HG02870 (cell line): ENCODE measurements at regions not wholly inside any gene's neighbourhood (a gene's known extent, or its start where the extent isn't known, plus 50 kb on each side); places are given as distances from the start of the nearest gene placed in this dataset.

ENCODE experiments used
- ATAC-seq: cut with Tn5 transposase; IDR thresholded peaks from one replicate; pipeline ENCODE4 v1.9.1; 2021; ENCODE audit warnings: mild to moderate bottlenecking, moderate library complexity; ENCODE audit not compliant: unreplicated experiment

DNA sequence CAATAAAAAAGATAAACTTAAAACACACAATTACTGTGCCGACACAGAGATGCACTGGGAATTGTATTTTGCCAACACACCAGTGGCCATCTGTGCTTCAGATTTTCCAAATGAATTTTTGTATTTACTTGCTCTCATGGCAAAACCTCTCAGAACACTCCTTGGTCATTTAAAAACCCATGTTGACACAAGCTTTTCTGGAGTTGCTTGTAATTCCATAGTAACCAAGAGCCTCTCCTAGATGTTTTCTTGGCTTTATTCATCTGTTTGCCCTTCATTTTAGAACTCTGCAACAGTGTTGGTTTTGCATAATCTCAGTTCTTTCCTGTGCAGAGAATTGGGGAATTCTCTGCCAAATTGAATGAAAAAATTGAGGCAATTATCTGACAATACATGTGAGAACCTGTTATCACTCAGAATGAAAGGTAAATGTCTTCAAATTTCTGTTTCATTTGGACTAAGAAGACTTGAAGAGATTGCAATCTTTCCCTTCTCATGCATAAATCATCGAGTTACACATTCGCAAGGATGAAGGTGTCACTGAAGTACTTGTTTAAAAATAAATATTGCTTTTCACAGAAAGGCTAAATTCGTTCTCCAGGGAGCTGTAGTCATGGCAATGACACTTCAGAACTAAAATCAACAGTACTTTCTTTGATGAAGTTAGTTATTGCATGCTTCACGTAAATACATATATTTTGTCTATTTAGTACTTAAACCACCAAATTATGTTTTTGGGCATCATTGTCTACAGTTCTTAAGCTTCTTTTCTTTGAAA lies 301.8 kb upstream of the CTSO start:
- no peak for ATAC-seq

DNA sequence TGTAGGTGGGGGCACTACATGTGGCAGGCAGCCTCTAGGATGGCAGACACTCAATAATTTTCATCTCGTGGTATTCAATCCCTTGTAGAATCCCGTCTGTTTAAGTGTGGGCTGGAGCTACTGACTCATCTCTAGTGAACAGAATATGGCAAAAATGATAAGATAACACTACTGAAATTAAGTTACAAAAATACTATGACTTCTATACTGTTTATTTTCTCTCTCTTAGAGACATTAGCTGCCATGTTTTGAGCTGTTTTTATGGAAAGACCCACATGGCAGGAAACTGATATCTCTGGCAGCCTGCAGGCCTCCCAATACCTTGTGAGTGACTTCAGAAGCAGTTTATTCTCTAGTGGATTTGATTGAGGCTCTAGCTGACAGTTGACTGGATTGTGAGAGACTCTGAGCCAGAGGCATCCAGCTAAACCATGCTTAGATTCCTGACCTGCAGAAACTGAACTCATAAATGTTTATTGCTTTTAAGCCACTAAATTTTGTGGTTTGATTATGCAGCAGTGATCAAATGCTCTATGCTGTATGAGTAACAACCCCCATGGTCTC lies 298.8 kb upstream of the CTSO start:
- no peak for ATAC-seq

DNA sequence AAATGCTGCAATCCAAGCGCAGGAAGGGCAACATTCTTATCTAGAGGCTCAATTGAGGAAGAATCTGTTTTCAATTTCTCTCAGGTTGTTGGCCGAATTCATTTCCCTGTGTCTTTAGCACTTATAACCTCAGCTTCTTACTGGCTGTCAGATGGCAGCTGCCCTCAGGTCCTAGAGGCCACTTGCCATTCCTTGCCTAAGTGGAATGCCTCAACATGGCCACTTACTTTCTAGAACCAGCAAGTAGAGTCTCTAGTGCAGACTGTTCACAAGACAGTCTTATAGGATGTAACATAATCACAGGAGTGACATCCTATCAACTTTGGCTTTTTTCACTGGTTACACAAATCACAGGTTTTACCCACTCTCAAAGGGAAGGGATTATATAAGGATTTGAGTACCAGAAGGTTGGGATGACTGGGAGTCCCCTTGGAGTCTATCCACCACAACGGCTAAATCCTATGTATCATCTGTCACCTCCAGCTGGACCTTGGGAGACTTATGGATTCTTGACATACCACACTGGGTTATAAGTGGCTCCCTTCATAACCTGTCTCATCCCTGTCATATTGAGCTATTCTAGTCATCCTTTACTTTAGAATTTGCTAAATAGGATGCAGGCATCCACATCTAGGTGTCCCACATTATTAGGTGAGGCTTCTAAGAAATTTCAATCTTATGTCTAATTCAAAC lies 297.9 kb upstream of the CTSO start:
- no peak for ATAC-seq

DNA sequence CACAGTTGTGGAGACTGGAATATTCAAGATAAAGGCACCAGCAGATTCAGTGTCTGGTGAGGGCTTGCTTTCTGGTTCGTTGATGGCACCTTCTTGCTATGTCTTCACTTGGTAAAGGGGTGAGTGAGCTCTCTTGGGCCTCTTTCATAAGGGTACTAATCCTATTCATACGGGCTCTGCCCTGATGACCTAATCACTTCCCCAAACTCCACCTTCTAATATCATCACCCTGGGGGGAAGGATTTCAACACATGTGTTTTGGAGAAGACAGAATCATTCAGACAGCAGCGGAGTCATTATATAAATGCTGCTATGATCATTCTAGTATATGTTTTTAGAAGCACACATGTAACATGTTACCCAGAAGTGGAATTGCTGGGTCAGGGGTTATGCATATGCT lies 295.3 kb upstream of the CTSO start:
- no peak for ATAC-seq

DNA sequence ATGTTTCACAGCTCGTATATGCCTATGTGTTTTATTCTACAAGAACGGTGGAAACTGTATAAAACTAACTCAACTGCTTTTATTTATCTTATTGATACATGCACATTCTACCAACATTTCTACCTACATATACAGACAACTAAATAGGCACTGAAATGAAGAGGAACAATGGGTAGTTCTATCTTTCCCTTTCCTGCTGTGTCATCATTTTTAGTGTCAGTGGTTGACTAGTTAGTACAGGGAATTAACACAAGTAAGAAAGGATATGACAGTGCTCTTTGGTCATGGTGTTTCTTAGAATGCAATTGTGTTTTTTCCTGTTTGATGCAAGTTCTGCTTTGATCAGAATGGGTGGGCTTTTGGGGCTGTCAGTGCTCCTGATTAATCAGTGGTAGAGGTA lies 293.8 kb upstream of the CTSO start:
- ATAC-seq = no peak

DNA sequence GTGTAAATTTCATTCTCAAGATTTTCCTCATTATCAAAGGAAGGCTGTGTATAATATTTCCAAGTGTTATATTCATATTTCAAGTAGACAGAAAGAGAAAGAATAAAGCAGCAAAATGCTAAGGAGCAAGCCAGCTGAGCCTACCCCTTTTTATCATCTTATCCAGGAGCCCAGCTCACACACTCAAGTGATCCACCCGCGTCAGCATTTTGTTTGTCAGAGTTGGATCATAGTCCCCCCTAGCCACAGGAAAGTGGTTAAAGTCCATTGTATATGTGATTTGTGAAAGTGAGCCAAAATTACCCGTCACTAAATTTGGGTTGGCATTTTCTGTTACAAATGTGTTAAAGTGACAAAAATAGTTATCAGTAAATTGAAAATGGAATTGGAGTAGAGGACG lies 289.3 kb upstream of the CTSO start:
- no peak for ATAC-seq

DNA sequence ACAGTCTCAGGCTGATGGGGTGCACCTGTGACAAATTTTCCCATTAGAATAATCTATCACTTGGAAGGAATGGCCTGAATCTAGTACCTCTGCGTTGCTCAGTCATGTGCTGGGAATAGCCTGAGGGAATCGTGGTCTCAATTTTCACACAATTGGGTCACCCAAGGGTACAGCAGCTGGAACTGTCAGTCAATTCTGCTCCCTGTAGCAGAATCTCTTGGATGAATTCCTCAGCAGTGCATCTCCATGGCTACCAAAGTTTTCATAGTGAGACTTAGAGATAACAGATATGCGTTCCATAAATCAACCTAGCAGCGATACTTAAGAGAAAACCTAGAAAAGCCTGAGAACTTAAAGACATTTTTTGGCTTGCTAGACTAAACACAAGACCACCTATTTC lies 288.7 kb upstream of the CTSO start:
- no peak for ATAC-seq

DNA sequence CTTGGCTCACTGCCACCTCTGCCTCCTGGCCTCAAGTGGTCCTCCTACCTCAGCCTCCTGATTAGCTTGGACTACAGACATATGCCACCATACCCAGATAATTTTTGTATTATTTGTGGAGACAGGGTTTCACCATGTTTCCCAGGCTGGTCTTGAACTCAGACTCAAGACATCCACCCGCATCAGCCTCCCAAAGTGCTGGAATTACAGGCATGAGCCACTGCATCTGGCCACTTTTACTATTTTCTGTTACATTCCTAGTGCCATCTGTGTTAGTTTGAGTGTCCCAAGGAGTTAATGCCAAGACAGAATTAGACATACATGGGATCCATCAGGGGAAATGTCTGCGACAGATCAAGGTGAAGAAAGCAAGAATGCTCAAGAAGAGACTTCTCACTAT lies 288.2 kb upstream of the CTSO start:
- ATAC-seq = no peak

DNA sequence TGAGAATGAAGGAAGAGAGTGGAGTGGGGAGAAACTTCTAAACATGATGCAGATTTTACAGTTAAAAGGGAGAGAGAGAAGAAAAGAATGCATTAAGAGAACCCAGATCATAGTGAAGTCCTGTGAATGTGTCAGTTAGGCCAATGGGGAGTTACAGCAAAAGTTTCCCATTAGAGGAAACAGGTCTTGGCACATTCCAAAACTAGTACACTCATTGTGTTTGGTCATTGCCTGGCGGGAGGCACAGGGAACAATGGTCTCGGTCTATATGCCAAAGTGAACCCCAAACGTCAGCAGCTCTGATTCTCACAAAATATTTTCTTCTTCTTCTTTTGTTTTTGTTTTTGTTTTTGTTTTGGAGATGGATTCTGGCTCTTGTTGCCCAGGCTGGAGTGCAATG lies 284.5 kb upstream of the CTSO start:
- no peak for ATAC-seq

DNA sequence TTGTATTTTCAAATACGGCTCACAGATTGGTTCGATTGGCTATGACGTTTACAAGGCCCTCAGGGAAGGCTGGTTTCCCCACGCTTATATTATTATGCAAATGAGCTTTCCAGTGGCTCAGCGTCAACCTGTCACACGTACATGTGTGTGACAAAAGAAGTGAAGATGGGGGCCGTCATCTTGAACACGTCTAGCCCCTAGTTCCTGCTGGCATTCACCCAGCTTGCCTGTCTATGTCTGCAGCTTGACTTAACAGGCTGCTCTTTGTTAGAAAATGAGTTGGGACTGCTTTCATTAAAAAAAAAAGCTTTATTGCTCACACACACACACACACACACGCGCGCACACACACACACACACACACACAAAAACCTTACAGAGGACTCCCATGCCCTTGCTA lies 283.6 kb upstream of the CTSO start:
- no peak for ATAC-seq

DNA sequence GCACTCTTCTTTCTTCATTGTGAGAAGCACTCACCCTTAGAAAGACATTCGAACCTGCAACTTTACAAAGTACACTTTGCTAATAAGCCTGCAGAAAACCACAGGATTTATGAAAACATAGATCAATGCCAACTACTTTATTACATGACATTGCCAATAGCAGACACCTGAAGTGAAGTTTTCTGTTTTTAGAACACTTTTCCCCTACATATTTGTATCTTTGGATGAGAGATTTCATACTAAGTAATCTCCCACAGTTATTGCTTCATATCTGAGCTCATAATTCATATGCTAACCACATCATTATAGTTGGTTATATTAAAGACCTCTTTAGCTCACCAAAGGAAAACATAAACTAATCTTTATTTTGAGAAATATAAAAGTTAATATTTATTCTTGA lies 276.5 kb upstream of the CTSO start:
- no peak for ATAC-seq

DNA sequence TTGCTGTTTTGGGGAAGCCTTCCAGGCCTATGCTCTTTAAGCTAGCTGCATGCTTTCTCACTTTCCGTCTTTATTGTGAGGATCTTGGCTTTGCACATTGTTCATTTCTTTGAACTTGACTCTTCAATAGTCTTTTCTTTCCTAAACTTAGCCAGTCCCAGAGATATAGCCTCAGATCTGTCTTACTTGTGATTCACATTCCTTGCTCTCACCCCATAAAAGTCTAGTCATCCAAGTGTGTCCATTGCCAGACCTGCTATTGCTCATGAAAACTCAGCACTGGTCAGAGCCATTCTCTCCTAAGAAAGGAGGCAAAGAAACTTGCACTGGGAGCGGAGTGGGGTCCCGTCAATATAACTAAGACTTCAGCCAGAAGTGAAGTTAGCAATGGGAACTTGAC lies 275.0 kb upstream of the CTSO start:
- no peak for ATAC-seq

DNA sequence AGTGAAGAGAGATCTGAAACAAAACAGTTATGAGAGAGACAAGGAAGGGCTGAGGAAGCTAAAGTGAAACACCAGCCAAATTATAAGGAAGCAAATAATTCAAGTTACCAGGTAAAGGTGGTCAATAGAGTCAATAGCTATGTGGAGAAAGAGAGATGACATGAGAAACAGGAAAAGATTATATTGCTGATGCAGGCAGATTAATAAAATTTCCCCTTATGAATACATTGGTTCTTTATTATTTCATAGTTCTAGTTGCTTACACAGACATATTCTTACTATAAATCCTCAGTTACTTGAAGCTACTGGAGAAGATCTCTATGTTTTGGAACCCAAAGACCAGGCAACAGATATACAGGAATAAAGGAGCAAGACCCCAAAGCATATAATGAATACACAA lies 273.7 kb upstream of the CTSO start:
- no peak for ATAC-seq

DNA sequence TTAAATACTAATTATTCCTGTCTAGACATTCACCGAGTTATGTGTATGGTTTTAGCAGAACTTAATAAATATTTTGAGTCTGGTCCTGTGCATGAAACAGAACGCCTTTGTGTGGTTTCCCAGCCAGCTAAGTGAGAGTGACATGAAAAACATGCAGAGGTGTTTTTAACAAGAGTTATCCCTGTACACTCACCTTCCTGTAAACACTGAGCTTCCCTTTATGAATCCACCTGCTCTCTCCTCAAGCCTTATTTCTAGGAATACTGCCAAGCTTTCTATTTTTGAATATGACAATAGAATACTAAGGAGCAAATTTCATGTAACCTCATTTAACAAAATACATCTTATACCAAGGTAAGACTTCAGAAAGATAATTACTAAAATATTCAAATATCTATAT lies 270.3 kb upstream of the CTSO start:
- ATAC-seq = no peak

DNA sequence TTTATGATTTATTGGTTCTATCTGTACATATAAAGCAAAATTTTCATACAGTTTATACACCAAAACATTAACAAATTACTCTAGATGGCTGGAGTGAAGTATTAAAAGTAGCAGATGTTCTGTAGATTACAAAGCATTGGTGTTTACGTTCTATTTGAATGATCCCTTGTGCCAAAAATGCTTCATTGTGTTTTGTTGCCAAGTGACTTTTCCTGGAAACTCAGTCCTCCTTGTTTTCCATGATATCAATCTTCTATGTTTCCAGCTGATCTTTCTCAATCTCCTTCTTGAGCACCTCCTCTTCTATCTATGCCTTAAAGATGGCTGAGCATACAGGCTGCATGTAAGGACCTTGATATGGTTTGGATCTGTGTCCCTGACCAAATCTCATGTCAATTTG lies 263.6 kb upstream of the CTSO start:
- ATAC-seq = no peak

DNA sequence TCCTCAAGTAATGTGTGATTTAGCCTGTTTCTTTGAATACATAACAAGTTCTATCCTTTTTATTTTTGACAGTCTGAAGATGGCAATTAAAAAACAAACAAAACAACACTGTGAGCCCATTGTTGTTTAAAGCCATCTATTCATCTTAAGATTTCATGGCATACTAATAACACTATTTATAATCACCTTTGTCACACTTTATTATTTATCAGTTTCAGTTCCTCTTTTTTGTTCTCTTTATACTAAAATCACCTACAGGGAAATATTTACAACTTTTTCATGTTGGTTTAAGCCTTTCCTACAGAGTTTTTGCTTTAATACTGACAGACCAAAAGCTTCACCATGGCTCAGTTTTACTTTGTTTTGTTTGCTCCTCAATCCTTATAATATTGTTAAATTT lies 247.4 kb upstream of the CTSO start:
- ATAC-seq = peak; percentile 90

DNA sequence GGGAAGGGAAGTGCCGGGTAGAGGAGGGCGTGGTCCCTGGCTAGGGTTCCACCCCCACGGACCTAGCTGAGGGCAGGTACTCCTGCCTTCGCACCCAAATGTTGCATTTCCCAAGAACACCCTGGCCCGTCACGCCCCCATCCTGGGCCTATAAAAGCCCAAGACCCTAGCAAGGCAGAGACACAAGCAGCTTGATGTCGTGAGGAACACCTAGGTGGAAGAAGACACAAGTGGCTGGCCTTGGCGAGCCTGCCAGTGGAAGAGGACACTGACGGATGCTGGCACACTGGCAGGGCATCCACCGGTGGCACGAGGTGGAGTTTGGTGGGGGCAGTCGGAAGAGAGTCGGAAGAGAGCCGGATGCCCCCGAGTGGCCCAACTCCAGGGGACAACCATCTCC lies 244.8 kb upstream of the CTSO start:
- ATAC-seq = no peak

DNA sequence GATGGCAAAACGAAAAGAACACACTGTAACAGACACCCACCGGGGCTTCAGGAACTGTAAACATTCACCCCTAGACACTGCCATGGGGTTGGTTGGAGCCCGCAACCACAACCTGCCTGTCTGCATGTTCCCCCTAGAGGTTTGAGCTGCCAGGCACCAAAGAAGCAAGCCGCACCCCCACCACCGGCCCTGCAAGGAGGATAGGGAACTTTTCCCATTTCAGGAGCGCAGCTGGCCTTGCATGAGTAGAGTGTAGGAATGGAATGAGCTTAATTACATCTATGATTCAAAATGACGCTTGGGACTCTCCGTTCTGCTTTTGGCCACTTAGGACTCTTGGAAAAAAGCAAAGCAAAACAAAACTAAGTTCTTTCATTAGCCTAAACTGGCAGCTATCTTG lies 243.6 kb upstream of the CTSO start:
- ATAC-seq = no peak

DNA sequence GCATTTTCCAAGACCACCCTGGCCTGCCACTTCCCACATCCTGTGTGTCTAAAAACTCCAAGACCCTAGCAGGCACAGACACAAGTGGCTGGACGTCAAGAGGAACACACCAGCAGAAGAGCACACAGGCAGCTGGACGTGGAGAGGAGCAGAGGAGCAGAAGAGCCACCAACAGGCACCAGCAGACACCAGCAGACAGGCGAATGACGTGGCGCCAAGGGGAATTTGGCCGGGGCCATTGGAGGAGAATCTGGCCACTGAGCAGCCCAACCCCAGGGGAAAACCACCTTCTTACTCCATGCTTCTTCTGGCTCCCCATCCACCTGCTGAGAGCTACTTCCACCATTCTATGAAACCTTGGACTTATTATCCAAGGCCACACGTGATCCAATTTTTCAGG lies 243.1 kb upstream of the CTSO start:
- no peak for ATAC-seq

DNA sequence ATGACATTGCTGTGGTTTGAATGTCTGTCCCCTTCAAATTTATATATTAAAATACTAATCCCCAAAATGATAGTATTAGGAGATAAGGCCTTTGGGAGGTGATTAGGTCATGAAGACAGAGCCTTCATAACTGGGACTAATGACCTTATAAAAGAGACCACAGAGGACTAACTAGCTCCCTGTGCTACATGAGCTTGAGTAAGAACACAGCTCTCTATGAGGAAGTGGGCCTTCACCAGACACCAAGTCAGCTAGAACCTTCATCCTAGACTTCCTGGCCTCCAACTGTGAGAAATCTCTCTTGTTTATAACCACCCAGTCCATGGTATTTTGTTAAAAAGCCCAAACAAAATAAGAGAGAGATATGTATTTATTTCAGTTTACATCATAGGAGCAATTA lies 242.2 kb upstream of the CTSO start:
- peak; percentile 97 for ATAC-seq

DNA sequence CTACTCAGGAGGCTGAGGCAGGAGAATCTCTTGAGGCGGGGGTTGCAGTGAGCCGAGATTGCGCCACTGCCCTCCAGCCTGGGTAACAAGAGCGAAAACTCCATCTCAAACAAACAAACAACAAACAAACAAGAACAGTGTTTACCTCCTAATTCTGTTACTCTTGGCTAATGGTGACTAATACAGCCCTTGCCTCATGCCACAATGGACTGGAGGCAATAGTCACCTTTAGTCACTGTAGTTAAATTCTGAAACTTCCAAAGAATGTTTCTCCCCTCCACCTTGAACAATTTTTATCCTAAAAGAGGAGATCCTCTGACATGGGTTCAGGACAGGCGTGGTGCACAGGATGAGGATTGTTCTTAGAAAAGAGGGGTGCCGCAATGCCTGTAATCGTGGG lies 241.2 kb upstream of the CTSO start:
- ATAC-seq = no peak

DNA sequence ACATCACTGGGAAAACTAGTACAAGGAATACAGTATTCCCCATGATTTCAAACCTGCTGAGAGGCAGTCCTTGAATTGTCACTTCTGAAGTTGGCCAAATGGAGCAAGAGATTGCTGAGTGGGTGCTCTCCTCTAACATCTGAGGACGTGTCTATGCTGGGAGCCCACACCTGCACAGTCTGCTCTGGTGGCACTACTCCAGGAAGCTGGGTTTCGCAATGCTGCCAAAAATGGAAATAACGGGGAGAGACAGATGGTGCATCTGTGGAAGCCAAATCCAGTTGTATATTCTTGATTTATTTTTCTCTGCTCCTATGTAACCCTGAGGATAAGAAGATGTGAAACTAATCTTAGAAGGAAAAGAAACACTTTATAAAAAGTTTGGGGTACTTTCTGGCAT lies 240.1 kb upstream of the CTSO start:
- no peak for ATAC-seq

DNA sequence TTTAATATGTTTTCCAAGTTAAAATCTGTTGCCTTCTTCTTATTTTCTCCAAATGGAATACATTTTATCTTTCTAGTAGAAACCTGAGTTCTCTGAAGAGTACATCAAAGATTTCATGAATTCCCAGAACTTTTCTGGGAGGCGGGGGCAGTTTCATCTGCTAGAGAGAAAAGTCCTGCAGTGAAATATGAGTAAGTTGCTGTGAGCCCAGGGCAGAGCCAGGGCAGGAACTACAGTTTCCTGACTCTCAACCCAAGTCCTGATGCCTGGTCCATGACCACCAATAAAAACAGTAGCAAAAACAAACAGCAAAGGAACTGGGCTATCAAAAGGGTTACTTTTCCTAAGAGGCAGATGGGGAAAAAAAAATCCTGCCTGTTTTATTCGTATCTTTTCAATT lies 239.4 kb upstream of the CTSO start:
- ATAC-seq = no peak
